GM23248 (cell line): ENCODE measurements at regions not wholly inside any gene's neighbourhood (a gene's known extent, or its start where the extent isn't known, plus 50 kb on each side); places are given as distances from the start of the nearest gene placed in this dataset.

ENCODE experiments used
- EZH2 ChIP-seq: fragments of 200-600 bp; sonication (generic); IDR thresholded peaks from 2 replicates; pipeline ENCODE4 v1.6.1; 2018; ENCODE audit warnings: antibody characterized with exemption, mild to moderate bottlenecking; ENCODE audit not compliant: insufficient read depth, poor library complexity, severe bottlenecking
- EZH2phosphoT487 ChIP-seq: fragments of 200-600 bp; sonication (generic); IDR thresholded peaks from 2 replicates; pipeline ENCODE4 v1.6.1; 2018; ENCODE audit warnings: antibody characterized with exemption, moderate library complexity, mild to moderate bottlenecking, low read depth; ENCODE audit not compliant: insufficient read depth

DNA sequence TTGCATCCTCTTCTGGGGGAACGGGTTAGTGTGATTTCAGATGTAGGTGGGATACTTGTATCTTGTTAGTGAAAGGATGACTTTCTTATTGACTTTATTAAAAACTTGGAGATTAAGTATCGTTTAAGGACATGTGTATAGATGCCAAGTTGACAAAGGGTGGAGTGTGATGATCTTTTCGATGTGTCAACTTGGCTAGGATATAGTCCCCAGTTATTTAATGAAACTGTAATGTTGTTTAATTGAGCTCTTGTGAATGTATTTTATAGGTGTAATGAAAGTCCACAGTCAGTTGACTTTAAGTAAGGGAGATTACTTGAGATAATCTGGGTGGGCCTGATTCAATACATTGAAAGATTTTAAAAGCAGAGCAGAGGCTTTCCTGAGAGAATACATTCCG, 127.0 kb downstream of the AASDH start:
- TF ChIP-seq EZH2 (no peak), EZH2phosphoT487 (no peak)
